A673 (cell line): ENCODE measurements at regions not wholly inside any gene's neighbourhood (a gene's known extent, or its start where the extent isn't known, plus 50 kb on each side); places are given as distances from the start of the nearest gene placed in this dataset.

ENCODE experiments used
- CTCF ChIP-seq: fragments of 300-800, 200-600 bp; sonication (generic); conservative IDR thresholded peaks from 2 replicates; pipeline ENCODE4 v1.5.1; 2017; ENCODE audit warnings: low read depth, mild to moderate bottlenecking, antibody characterized with exemption, low read length, moderate library complexity, mixed read lengths
- EZH2 ChIP-seq: fragments of 200-600 bp; sonication (generic); IDR thresholded peaks from 2 replicates; pipeline ENCODE4 v1.6.1; 2017; ENCODE audit warnings: borderline replicate concordance, low read depth, mild to moderate bottlenecking, mixed read lengths, antibody characterized with exemption, low read length; ENCODE audit not compliant: poor library complexity, severe bottlenecking

DNA sequence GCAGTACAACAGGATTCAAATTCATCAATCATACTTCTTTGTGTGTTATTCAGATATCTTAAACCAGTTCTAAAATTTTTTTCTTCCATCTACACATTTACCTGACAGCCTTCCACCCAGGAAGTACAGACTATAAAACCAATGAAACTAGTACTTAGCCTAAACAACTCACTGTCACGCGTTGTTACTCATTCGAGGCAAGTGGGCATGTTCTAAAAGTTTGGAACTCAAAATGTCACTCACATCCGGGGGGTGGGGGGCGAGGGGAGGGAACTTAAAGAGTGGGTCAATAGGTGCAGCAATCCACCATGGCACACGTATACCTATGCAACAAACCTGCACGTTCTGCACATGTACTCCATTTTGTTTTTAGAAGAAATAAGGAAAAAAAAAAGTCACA, 90.4 kb upstream of the PLEKHM1 start:
- TF ChIP-seq CTCF (no peak), EZH2 (no peak)
